HCT116 (cell line): ENCODE measurements at regions not wholly inside any gene's neighbourhood (a gene's known extent, or its start where the extent isn't known, plus 50 kb on each side); places are given as distances from the start of the nearest gene placed in this dataset.

Source experiments
- ATAC-seq: fragments of 200-7000 bp; cut with Tn5 transposase; 2 replicates; pipeline ENCODE4 v1.9.1; 2020; ENCODE audit warnings: mild to moderate bottlenecking, moderate library complexity
- BruUV-seq: library from RNA; stranded (reverse); fragments of 400-500 nt; replicated peaks from 2 replicates; lab custom pipeline; 2021; lab: Mats Ljungman, UMichigan
- CTCF ChIA-PET: fragments of 300-600 bp; sonication (Branson Sonifier 250); formaldehyde crosslinking; loops from one replicate; lab custom pipeline; 2021; ENCODE audit warnings: antibody characterized with exemption; lab: Charles Lee
- POLR2A ChIA-PET: fragments of 300-600, 350-600 bp; sonication (Branson Sonifier 250); formaldehyde crosslinking; loops from one replicate; lab custom pipeline; 2021; ENCODE audit warnings: antibody characterized with exemption; lab: Charles Lee
- RAD21 ChIA-PET, 2 experiments: fragments of 300-600 bp; sonication (Branson Sonifier 250); formaldehyde crosslinking; loops; one replicate each; lab custom pipeline; 2023; ENCODE audit warnings: low total read pairs in 2 of 2; ENCODE audit not compliant: uncharacterized antibody in 2 of 2, unreplicated experiment in 2 of 2, low non-redundant PET in 1 of 2; lab: Charles Lee
- DNase-seq: peaks from one replicate; pipeline ENCODE4 v3.0.0-alpha.2; 2010; ENCODE audit warnings: low read depth, low spot score
- H2AFZ ChIP-seq: fragments of 200-600 bp; shearing (Covaris generic), sonication (generic); 2 replicates; pipeline ENCODE4 v1.6.1; 2017; ENCODE audit warnings: low read depth, mixed run types, mixed read lengths, antibody characterized with exemption, low read length; ENCODE audit not compliant: poor library complexity, severe bottlenecking
- H3K27ac ChIP-seq: 2 replicates; pipeline ENCODE4 v1.5.1; 2012; ENCODE audit warnings: low read depth, low read length
- H3K27me3 ChIP-seq: fragments of 200-600 bp; sonication (generic); 2 replicates; pipeline ENCODE4 v1.6.1; 2016; ENCODE audit warnings: mixed run types, low read length, mixed read lengths; ENCODE audit not compliant: insufficient read depth
- H3K36me3 ChIP-seq, 2 experiments: fragments of 200-500 bp in 1 of 2; fragments of 200-600 bp in 1 of 2; sonication (Bioruptor generic) in 1 of 2; sonication (generic) in 1 of 2; 2 replicates each; pipeline versions ENCODE4 v1.5.1 to v1.6.1; 2014 to 2016; ENCODE audit warnings: low read length in 2 of 2, inconsistent platforms in 1 of 2, mixed read lengths in 1 of 2, mixed run types in 1 of 2; ENCODE audit not compliant: insufficient read depth in 2 of 2, control insufficient read depth in 1 of 2
- H3K4me1 ChIP-seq, 2 experiments: fragments of 200-600 bp in 1 of 2; sonication (generic) in 1 of 2; 2 replicates each; pipeline versions ENCODE4 v1.5.1 to v1.6.1; 2012 to 2017; ENCODE audit warnings: low read length in 2 of 2, inconsistent platforms in 1 of 2, mild to moderate bottlenecking in 1 of 2, mixed read lengths in 1 of 2, mixed run types in 1 of 2, moderate library complexity in 1 of 2; ENCODE audit not compliant: insufficient read depth in 2 of 2, control insufficient read depth in 1 of 2
- H3K4me2 ChIP-seq: fragments of 200-600 bp; sonication (generic); 2 replicates; pipeline ENCODE4 v1.6.1; 2017; ENCODE audit warnings: mixed run types, low read length, mixed read lengths
- H3K4me3 ChIP-seq, 2 experiments: fragments of 200-600 bp in 1 of 2; sonication (generic) in 1 of 2; replicated peaks in 1 of 2; 2 replicates each; pipeline ENCODE4 v1.5.1; 2011 to 2016; ENCODE audit warnings: low read length in 2 of 2, control low read depth in 1 of 2, low read depth in 1 of 2, mild to moderate bottlenecking in 1 of 2, mixed read lengths in 1 of 2, mixed run types in 1 of 2
- H3K79me2 ChIP-seq: fragments of 200-600 bp; sonication (generic); 2 replicates; pipeline ENCODE4 v1.6.1; 2017; ENCODE audit warnings: mild to moderate bottlenecking, mixed run types, low read length, moderate library complexity, mixed read lengths; ENCODE audit not compliant: insufficient read depth
- H3K9ac ChIP-seq: fragments of 200-600 bp; sonication (generic); 2 replicates; pipeline ENCODE4 v1.6.1; 2016; ENCODE audit warnings: low read length, mixed read lengths
- H3K9me2 ChIP-seq: fragments of 200-600 bp; sonication (generic), shearing (Covaris generic); 2 replicates; pipeline ENCODE4 v1.6.1; 2017; ENCODE audit warnings: mixed run types, mild to moderate bottlenecking, moderate library complexity; ENCODE audit not compliant: insufficient read depth
- H3K9me3 ChIP-seq, 2 experiments: fragments of 200-500 bp in 1 of 2; fragments of 200-600 bp in 1 of 2; sonication (Bioruptor generic) in 1 of 2; sonication (generic) in 1 of 2; 2 replicates each; pipeline ENCODE4 v1.6.1; 2014 to 2017; ENCODE audit warnings: low read length in 2 of 2, mixed read lengths in 2 of 2, inconsistent platforms in 1 of 2, low read depth in 1 of 2, mild to moderate bottlenecking in 1 of 2, mixed run types in 1 of 2, moderate library complexity in 1 of 2; ENCODE audit not compliant: control insufficient read depth in 1 of 2, insufficient read depth in 1 of 2
- H4K20me1 ChIP-seq: fragments of 200-600 bp; sonication (generic), shearing (Covaris generic); 2 replicates; pipeline ENCODE4 v1.6.1; 2017; ENCODE audit warnings: mixed run types, mild to moderate bottlenecking, moderate library complexity; ENCODE audit not compliant: insufficient read depth
- CBX3 ChIP-seq: IDR thresholded peaks from 2 replicates; pipeline ENCODE4 v1.6.1; 2012; ENCODE audit warnings: low read depth
- CEBPB ChIP-seq: IDR thresholded peaks from 2 replicates; pipeline ENCODE4 v1.6.1; 2012; ENCODE audit warnings: low read depth
- ELF1 ChIP-seq: IDR thresholded peaks from 2 replicates; pipeline ENCODE4 v1.6.1; 2012; ENCODE audit warnings: low read depth, borderline replicate concordance
- EZH2 ChIP-seq: fragments of 200-600 bp; sonication (generic); IDR thresholded peaks from 2 replicates; pipeline ENCODE4 v1.6.1; 2017; ENCODE audit warnings: antibody characterized with exemption, mixed run types
- EZH2phosphoT487 ChIP-seq: fragments of 200-600 bp; IDR thresholded peaks from 2 replicates; pipeline ENCODE4 v1.6.1; 2018; ENCODE audit warnings: antibody characterized with exemption, borderline replicate concordance
- RAD21 ChIP-seq: IDR thresholded peaks from 2 replicates; pipeline ENCODE4 v1.6.1; 2012; ENCODE audit warnings: low read depth, mild to moderate bottlenecking
- SIN3A ChIP-seq: IDR thresholded peaks from 2 replicates; pipeline ENCODE4 v1.6.1; 2012; ENCODE audit warnings: low read depth
- SRF ChIP-seq: IDR thresholded peaks from 2 replicates; pipeline ENCODE4 v1.6.1; 2012; ENCODE audit warnings: low read depth
- ZFX ChIP-seq: fragments of 450-650 bp; IDR thresholded peaks from 2 replicates; pipeline ENCODE4 v1.6.1; 2017
- ZNF274 ChIP-seq: fragments of 200-500 bp; sonication (Bioruptor generic); IDR thresholded peaks from 2 replicates; pipeline ENCODE4 v1.6.1; 2014; ENCODE audit warnings: mild to moderate bottlenecking, low read depth, low read length, inconsistent platforms
- intact Hi-C: fragments of 100-400 bp; cut with micrococcal nuclease; formaldehyde crosslinking; loops from 2 replicates; pipeline ENCODE4 v1.10.0; 2022

GRCh38 chr12:116483959-116484750 is 75.0 kb upstream of the MAP1LC3B2 start:
- no peak overlapping the region for H3K27ac ChIP-seq

DNA sequence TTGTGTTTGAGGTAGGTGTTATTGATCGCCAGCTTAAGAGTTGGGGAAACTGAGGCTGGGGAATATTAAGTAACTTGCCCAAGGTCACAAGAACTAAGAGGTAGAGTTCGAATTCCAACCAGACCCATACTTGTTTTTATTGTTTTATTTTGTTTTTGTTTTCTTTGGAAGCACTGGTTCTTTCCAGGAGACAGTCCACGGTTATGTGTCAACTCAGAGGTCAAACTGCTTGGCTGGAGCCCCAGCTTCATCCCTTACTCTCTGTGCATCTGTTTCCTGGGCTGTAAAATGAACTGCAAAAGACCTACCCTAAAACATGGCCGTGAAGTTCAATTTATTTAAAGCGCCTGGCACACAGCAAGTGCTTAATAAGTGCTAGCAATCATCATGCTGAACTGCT is 74.4 kb upstream of the MAP1LC3B2 start:
- CTCF ChIA-PET = no interaction called here

More at GRCh38 chr12:116483959-116484750, 75.0 kb upstream of the MAP1LC3B2 start:
- ChIA-PET CTCF (no interaction called here), RAD21 (no interaction called here), POLR2A (no interaction called here)
- no TSS peak for BruUV-seq
- no peak overlapping the region for H3K4me2 ChIP-seq
- H3K27me3 ChIP-seq = no peaks in the 10 kb centered on the region
- peaks cover 0 to 15% of the 10 kb centered on the region in 2 experiments; a peak in 2 of 4 replicates for H3K4me1 ChIP-seq
- intact Hi-C loops = no loop called here
- no peaks in the 10 kb centered on the region for H3K9me2 ChIP-seq
- ATAC-seq = no peak
- peaks cover 0 to 7% of the 10 kb centered on the region in 2 experiments; a peak in 1 of 4 replicates for H3K9me3 ChIP-seq
- H3K9ac ChIP-seq = no peak overlapping the region
- no peak for TF ChIP-seq EZH2
- TF ChIP-seq EZH2phosphoT487 = no peak
- TF ChIP-seq SIN3A = no peak
- no peak for TF ChIP-seq ZNF274
- TF ChIP-seq ZFX = no peak
- no peak for TF ChIP-seq CBX3
- no peak overlapping the region for H2AFZ ChIP-seq
- no peak for DNase-seq
- H3K4me3 ChIP-seq = no peak overlapping the region
- H3K36me3 ChIP-seq = peaks cover 0 to 17% of the 10 kb centered on the region in 2 experiments; a peak in 1 of 4 replicates
- no peaks in the 10 kb centered on the region for H4K20me1 ChIP-seq
- peaks cover 3% of the 10 kb centered on the region; the same call in 1 of the 2 replicates for H3K79me2 ChIP-seq

More for the DNA sequence above, 74.4 kb upstream of the MAP1LC3B2 start:
- DNase-seq (no peak), ATAC-seq (no peak)
- peaks cover 0 to 18% of the 10 kb centered on the region in 2 experiments; a peak in 1 of 4 replicates for H3K36me3 ChIP-seq
- H4K20me1 ChIP-seq = no peaks in the 10 kb centered on the region
- H2AFZ ChIP-seq = no peak overlapping the region
- H3K9me2 ChIP-seq = no peaks in the 10 kb centered on the region
- H3K9me3 ChIP-seq = peaks cover 0 to 7% of the 10 kb centered on the region in 2 experiments; a peak in 1 of 4 replicates
- H3K4me1 ChIP-seq = peaks cover 0 to 11% of the 10 kb centered on the region in 2 experiments; a peak in 2 of 4 replicates
- no peak overlapping the region for H3K4me2 ChIP-seq
- BruUV-seq = no TSS peak
- TF ChIP-seq RAD21 = no peak
- TF ChIP-seq SRF = no peak
- no peak for TF ChIP-seq ELF1
- no peak for TF ChIP-seq CBX3
- no peak for TF ChIP-seq CEBPB
- H3K9ac ChIP-seq = no peak overlapping the region
- RAD21 ChIA-PET = no interaction called here
- H3K4me3 ChIP-seq = no peak overlapping the region
- H3K79me2 ChIP-seq = peaks cover 3% of the 10 kb centered on the region; the same call in 1 of the 2 replicates
- no peak overlapping the region for H3K27ac ChIP-seq
- POLR2A ChIA-PET = no interaction called here
- intact Hi-C loops = no loop called here
- H3K27me3 ChIP-seq = no peaks in the 10 kb centered on the region
